IPS DF 4.7 (cell line): ENCODE measurements at regions not wholly inside any gene's neighbourhood (a gene's known extent, or its start where the extent isn't known, plus 50 kb on each side); places are given as distances from the start of the nearest gene placed in this dataset.
"Not testable (repeated sequence)": the region's sequence is repeated elsewhere in the genome, so short reads cannot be mapped to it uniquely, and the experiment has no call there.

Source experiments
- DNase-seq: peaks from one replicate; pipeline ENCODE4 v3.0.0-alpha.2; 2013; ENCODE audit warnings: low spot score; ENCODE audit errors: extremely low read depth

DNA sequence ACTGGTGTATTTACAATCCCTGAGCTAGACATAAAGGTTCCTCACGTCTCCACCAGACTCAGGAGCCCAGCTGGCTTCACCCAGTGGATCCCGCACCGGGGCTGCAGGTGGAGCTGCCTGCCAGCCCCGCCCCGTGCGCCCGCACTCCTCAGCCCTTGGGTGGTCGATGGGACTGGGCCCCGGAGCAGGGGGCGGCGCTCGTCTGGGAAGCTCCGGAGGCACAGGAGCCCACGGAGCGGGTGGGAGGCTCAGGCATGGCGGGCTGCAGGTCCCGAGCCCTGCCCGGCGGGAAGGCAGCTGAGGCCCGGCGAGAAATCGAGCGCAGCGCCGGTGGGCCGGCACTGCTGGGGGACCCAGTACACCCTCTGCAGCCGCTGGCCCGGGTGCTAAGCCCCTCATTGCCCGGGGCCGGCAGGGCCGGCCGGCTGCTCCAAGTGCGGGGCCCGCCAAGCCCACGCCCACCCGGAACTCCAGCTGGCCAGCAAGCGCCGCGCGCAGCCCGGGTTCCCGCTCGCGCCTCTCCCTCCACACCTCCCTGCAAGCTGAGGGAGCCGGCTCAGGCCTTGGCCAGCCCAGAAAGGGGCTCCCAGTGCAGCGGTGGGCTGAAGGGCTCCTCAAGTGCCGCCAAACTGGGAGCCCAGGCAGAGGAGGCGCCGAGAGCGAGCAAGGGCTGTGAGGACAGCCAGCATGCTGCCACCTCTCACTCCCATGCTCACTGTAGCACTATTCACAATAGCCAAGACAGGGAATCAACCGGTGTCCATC is 79.3 kb upstream of the RGPD4 start:
- not testable (repeated sequence) for DNase-seq

DNA sequence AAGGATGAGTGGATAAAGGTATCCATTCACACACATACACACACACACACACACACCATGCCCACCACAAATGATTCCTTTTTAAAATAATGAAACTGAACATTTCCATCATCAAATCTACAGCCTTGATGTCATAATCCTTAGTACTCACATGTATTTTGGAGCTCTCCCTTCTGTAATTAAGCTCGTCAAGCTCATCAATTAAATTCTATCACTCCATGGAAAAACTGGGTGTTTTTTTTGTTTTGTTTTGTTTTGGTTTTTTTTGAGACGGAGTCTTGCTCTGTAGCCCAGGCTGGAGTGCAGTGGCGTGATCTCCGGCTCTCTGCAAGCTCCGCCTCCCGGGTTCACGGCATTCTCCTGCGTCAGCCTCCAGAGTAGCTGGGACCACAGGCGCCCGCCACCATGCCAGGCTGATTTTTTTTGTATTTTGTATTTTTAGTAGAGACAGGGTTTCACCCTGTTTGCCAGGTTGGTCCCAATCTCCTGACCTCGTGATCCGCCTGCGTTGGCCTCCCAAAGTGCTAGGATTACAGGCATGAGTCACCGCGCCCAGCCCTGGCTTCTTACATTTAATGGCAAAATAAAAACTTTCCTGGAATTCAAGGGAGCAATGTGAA is 78.6 kb upstream of the RGPD4 start:
- DNase-seq: no peak

DNA sequence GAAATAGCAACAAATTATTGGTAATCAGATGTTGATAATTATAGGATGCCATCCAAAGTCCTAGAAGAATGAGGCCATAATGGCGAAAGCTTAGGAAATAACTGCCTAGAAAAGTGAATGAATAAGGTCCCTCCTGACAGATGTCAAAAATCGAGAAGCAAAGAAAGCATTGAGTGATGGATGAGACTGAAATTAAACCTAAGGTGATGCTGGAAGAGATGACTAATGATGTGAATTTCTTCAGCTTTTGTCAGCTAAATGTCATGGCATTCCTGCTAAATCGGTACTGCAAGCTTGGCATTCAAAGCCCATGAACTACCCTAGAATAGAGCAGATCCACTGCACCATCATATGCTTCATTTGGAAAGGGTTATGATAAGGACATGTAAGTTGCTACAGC is 74.8 kb upstream of the RGPD4 start:
- no peak for DNase-seq

DNA sequence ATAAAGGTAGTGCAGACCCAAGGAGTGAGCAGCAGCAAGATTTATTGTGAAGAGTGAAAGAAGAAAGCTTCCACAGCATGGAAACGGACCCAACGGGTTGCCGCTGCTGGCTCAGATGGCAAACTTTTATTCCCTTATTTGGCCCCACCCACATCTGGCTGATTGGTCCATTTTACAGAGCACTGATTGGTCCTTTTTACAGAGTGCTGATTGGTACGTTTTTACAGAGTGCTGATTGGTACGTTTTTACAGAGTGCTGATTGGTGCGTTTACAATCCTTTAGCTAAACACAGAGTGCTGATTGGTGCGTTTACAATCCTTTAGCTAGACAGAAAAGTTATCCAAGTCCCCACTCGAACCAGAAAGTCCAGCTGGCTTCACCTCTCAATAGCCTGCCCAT is 72.9 kb upstream of the RGPD4 start:
- DNase-seq: not testable (repeated sequence)

DNA sequence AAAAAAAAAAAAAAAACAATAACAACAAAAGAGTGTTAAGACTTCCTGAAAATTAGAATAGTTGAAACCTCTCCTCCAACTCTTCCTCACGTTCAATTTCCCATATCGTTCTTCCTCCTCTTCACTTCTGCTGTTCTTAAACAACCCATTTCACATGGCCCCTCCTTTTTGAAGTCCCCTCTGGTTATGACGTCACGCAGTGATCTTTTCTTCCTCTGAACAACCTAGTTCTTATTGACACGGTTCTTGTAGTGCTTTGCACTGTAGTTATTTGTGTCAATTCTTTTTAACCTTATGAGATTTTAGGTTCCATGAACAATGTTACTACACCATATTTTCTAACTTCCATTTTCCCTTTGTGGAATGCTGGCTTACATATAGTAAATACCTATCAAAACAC is 69.5 kb upstream of the RGPD4 start:
- DNase-seq: no peak

DNA sequence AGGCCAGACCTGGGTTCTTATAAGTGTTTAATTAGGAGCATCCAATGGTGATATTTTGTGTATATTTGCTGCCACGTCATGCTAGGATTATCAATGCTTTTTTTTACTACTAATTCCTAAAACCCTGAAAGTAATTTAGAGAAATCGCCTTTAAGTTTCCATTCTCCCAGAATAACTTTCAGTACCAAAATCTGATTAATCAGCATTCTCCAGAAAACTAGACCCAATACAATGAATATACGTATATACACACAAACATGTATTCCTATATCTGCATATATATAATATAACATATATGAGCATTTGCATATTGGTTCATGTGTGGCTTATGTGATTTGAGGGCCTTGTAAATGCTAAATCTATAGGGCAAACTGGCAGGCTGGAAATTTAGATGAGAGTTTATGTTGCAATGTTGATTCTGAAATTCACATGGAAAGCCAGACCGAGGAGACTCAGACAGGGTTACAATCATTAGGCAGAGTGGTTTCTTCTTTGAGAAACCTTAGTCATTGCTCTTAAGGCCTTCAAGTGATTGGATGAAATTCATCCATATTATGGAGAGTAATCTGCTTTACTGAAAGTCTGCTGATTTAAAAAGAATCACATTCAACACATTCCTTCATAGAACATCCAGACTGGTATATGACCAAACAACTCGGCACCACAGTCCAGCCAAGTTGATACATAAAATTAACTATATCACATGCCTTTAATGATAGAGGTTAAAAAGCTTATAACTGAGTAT is 65.9 kb upstream of the RGPD4 start:
- no peak for DNase-seq

DNA sequence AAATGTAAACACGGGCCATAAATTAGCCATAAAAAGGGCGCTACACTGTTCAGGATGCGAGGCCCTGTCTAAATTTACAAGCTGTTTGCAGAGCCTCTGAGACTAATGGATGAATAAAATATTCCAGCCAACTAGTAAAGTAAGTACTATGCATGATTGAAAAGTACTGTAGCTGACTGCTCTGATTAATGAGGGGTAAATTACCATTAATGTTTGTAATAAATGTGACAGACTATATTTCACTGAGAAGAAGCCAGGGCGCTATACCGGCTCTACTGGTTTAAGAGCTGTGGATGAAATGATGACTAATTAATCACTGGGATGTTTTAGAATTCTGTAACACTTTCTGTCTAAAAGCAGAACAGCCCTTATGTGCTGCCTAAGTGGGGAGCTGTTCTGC is 54.3 kb upstream of the RGPD4 start:
- DNase-seq: no peak

DNA sequence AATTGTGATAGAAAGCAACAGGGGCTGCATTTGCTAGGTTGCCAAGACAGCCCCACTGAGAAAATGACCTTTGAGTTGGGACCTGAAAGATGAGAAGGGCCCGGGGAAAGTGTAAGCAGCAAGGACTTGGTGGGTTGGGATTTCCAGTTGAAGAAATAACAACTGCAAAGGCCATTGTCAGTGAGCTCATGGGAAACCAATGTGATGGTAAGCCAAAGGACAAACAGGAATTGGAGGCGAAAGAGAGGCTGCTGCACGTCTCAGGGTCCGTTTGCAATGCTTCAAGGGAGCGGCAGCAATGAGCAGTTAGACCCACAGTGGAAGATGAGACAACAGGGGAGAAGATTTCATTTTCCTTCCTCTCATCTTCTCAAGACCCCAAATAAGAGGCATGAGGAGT is 51.5 kb upstream of the RGPD4 start:
- no peak for DNase-seq

DNA sequence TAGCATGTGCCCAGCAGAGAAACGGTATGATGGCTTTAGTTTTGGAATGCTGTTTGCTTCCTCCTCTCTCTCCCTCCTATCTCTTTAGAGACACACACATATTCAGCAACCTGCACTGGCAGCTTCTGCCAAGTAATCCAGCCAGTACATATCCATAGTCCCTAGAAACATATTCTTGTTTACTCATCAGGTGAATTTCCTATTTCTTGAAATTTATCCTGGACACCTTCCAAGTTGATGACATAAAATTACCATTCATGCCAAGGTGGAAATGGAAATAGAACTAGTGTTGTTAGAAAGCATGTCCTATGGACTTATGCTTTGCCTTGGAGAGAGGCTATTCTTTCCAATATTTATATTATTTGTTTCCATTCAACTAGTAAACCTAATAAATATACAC is 50.9 kb upstream of the RGPD4 start:
- no peak for DNase-seq

DNA sequence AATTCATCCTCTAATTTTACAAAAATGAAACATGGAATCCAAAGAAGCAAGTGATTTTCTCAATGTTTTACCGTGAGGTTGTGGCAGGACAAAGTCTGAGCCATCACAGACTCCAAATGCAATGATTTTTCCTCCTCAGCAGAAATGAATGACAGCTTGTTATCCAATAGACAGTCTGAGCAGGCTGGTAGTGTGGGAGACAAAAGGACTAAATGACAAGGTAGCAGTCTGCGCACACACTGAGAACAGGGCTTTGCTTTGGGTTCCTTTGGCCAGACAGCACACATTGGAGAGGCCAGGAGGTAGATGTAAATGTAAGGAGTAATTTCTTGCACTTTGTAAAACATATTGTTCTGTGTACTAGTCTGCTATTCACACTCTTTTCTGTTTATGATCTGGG is 50.3 kb upstream of the RGPD4 start:
- DNase-seq: no peak
